ENCODE measurements at regions not wholly inside any gene's neighbourhood (a gene's known extent, or its start where the extent isn't known, plus 50 kb on each side); places are given as distances from the start of the nearest gene placed in this dataset.

GRCh38 chr4:164596318-164596878, 157.5 kb upstream of the SMIM31 start:
- TF ChIP-seq RXRA (IDR thresholded peaks at IDR 0.05) (no peak), EGR1 (IDR thresholded peaks at IDR 0.05; ENCODE audit: low read depth in 2 of 2) (no peak), SP1 (IDR thresholded peaks at IDR 0.05) (no peak), YY1 (IDR thresholded peaks at IDR 0.05) (no peak), GABPA (IDR thresholded peaks at IDR 0.05 in 1 of 2, conservative IDR thresholded peaks at IDR 0.05 in 1 of 2) (no peak), REST (IDR thresholded peaks at IDR 0.05) (no peak), FOXA1 (IDR thresholded peaks at IDR 0.05) (no peak), HNF4G (IDR thresholded peaks at IDR 0.05) (no peak), ZBTB33 (IDR thresholded peaks at IDR 0.05) (no peak), MAX (IDR thresholded peaks at IDR 0.05) (no peak), ATF3 (IDR thresholded peaks at IDR 0.05) (no peak), FOXA2 (IDR thresholded peaks at IDR 0.05) (no peak), NR2F2 (IDR thresholded peaks at IDR 0.05) (no peak), JUND (IDR thresholded peaks at IDR 0.05) (no peak), TAF1 (conservative IDR thresholded peaks at IDR 0.05) (no peak), RAD21 (IDR thresholded peaks at IDR 0.05) (no peak), CTCF (IDR thresholded peaks at IDR 0.05; ENCODE audit: low read depth, low read length, missing input control) (no peak), HNF4A (conservative IDR thresholded peaks at IDR 0.05) (no peak)
- 83% methylated on average over 17 of the region's 17 CpGs for WGBS
- Histone ChIP-seq H3K36me3 (ENCODE audit: control insufficient read depth in 4 of 4, insufficient read depth in 3 of 4, low read depth in 1 of 4, low read length in 3 of 4) (no peaks in the 10 kb centered on the region), H3K9me3 (ENCODE audit: control insufficient read depth in 4 of 4, low read length in 3 of 4) (peaks cover 0 to 7% (median 0%) of the 10 kb centered on the region in 4 donors), H3K4me3 (ENCODE audit: low read depth in 1 of 3, low read length in 3 of 3) (no peak overlapping the region), H3K27me3 (ENCODE audit: control insufficient read depth in 4 of 4, insufficient read depth in 4 of 4, low read length in 3 of 4) (peaks cover 0 to 3% (median 1%) of the 10 kb centered on the region in 4 donors), H3K4me1 (ENCODE audit: control insufficient read depth in 4 of 4, insufficient read depth in 4 of 4, low read length in 3 of 4) (no peaks in the 10 kb centered on the region), H3K9ac (ENCODE audit: low read depth in 1 of 2, low read length in 2 of 2) (no peak overlapping the region), H3K27ac (ENCODE audit: low read depth in 1 of 2, low read length in 2 of 2) (no peak overlapping the region)
- no peak for DNase-seq (ENCODE audit: low spot score)

Measured in liver (tissue), 8 donors.